ENCODE measurements at regions not wholly inside any gene's neighbourhood (a gene's known extent, or its start where the extent isn't known, plus 50 kb on each side); places are given as distances from the start of the nearest gene placed in this dataset.

DNA sequence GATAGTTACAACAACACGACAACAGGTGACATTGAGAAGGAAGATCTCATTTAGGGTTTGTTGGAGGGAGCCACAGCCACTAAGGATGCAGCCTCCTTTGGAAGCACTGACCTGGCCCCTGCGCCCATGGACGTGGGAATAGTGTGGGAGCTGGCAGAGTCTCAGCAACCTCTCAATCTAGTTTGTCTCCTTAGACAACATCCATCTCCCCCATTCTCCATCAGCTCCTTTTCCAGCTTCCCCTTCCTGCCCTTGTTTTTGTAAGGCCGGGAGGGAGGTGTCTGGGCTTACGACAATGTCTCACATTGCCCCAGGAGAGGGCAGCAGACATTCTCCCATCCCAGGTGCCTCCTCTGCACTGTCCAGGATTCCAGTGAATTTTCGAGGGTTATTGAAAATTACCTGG lies 170.2 kb upstream of the PZP start:
- DNase-seq (ENCODE audit: extremely low read depth, low read depth), result no peak
- TF ChIP-seq, protein P1, sequence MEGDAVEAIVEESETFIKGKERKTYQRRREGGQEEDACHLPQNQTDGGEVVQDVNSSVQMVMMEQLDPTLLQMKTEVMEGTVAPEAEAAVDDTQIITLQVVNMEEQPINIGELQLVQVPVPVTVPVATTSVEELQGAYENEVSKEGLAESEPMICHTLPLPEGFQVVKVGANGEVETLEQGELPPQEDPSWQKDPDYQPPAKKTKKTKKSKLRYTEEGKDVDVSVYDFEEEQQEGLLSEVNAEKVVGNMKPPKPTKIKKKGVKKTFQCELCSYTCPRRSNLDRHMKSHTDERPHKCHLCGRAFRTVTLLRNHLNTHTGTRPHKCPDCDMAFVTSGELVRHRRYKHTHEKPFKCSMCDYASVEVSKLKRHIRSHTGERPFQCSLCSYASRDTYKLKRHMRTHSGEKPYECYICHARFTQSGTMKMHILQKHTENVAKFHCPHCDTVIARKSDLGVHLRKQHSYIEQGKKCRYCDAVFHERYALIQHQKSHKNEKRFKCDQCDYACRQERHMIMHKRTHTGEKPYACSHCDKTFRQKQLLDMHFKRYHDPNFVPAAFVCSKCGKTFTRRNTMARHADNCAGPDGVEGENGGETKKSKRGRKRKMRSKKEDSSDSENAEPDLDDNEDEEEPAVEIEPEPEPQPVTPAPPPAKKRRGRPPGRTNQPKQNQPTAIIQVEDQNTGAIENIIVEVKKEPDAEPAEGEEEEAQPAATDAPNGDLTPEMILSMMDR (IDR thresholded peaks at IDR 0.05; ENCODE audit: low read depth, low read length), result no peak; the same call in 1 of the 2 replicates

DNA sequence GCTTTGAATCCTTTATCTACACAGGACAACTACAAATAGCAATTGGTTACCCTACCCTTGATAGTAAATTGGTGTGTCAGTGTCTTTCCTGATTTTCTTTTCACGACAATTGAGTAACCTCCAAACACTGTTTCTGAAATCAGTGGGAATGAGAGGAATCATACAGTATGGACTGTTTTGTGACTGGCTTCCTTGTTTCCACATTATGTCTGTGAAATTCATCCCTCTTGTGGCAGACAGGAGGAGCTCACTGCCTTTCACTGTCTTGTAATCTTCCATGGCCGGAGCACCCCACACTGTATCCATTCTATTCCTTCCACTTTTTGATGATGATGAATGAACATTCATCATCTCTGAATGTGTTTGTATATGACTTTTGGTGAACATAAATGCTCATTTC lies 164.0 kb upstream of the PZP start:
- no peak for DNase-seq (ENCODE audit: extremely low read depth, low read depth)
- TF ChIP-seq, protein P1 (IDR thresholded peaks at IDR 0.05; ENCODE audit: low read depth, low read length), result peak; percentile 12; the same call in 1 of the 2 replicates

DNA sequence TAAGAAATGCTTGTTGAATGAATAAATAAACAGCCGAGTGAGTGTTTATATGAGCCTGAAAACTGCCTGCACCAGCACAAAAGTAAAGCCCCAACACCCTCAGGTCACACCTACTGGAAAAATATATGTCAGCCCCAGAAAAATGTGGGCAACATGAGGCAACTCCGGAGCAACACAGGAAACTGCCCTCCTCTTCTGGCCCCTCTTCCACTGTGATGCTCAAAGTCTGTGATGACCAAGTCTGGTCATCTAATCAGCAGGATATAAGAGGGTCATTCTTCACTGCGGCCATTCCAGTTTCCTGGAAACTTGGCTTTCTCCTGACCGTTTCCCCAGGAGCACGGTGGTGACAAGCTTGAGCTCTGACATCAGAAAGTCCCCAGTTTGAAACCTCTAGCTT lies 159.6 kb upstream of the PZP start:
- TF ChIP-seq, protein P1 (IDR thresholded peaks at IDR 0.05; ENCODE audit: low read depth, low read length), result no peak
- DNase-seq (ENCODE audit: extremely low read depth, low read depth), result no peak

DNA sequence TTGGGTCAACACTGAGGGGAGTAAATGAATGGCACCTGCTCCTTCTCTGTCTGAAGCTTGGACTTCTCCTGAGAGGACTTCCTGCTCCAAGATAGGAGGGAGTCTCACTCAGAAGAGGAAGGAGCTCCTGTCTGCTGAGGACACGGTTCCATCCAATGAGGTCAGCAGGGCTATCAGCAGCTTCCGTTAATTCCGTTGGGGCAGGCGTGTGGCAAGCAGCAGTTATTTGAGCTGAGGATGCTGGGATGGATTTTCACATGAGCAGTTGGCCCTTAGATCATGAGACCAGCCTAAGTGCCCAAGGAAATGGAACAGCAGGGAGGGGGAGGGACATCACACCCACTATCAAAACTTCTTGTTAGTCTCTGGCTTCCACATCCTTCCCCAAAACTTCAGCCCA lies 159.0 kb upstream of the PZP start:
- TF ChIP-seq, protein P1 (IDR thresholded peaks at IDR 0.05; ENCODE audit: low read depth, low read length), result no peak
- DNase-seq (ENCODE audit: extremely low read depth, low read depth), result no peak

DNA sequence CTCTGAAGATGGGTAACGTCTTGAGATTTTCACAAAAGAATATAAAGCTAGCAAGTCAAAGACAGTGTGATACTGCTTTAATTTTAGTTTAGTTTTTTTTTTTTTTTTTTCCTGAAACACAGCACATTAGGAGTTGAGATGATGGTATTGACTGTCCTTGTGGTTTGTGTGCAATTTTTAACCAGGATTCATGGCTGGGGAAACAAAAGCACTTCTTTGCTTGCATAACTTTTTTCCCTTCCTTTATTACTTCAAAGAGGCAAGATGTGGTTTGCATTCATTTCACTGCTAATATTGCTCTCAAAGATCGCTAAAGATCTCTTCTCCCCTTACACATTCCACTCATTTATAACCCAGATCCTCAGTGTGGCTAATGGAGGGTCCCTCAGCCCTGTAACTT lies 157.1 kb upstream of the PZP start:
- DNase-seq (ENCODE audit: extremely low read depth, low read depth), result no peak

DNA sequence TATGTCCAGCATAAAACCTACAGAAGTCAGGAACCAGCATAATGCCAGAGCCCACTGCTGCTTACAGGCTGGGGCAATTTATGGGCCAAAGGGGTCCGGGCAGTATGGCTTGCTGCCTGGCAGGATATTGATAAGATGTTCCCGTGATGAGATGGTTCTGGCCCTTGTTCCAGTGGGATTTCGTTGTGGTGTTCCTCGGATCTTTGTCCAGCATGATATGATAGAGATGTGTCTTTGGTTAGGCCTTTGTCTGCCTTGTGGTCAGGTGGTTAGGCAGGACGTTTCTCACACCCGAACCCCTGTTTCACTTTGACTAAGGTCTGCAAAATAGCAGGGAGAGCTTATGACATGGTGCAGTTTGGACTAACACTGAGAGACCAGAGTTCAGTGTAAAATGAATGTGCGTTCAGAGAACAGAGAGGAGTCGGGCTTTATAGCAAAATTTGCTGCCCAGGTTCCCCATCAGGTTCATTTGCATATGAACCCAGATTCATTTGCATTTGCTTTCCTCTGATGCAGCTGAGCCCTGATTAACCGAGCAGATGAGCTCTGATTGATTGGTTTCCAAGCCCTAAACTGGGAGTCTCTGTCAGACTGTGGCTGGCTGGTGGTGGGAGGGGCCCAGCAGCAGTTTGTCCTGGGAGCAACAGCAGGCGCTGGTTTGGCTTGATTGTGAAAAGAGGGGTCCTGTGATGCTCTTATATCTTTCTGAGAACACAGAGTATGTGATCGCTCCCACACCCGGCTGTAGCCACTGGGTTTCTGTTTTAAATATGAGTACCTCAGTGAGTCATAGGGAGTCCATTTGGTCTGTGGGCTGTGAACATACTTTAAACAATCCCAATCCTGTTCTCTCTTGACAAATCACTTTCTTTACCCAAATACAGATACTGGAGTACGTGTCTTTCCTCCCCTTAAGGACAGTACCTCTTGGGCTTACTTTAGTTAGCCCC lies 156.3 kb upstream of the PZP start:
- TF ChIP-seq, protein P1 (IDR thresholded peaks at IDR 0.05; ENCODE audit: low read depth, low read length), result no peak
- no peak for DNase-seq (ENCODE audit: extremely low read depth, low read depth)

More for the DNA sequence above, 157.1 kb upstream of the PZP start:
- TF ChIP-seq, protein P1 (IDR thresholded peaks at IDR 0.05; ENCODE audit: low read depth, low read length), result no peak

DNA sequence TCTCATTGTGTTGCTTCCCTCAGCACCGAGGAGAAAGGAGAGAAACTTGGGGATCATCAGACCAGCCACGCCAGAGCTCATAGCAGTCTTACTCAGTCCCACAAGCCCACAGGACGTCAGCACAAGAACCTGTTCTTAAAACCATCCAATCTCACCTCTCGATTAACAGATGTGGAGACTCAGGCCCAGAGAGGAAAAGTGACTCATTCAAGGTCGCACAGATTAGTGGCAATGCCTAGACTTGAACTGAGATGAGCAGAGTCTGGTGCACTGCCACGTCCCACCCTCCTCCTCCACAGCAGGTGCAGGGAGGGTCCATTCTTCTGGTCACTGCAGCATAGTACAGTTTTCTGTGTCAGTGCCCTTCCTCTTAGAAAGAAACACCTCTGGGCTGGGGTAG lies 154.9 kb upstream of the PZP start:
- TF ChIP-seq, protein P1 (IDR thresholded peaks at IDR 0.05; ENCODE audit: low read depth, low read length), result no peak
- DNase-seq (ENCODE audit: extremely low read depth, low read depth), result no peak
